Superior temporal gyrus (tissue), 1 donor: ENCODE measurements at regions not wholly inside any gene's neighbourhood (a gene's known extent, or its start where the extent isn't known, plus 50 kb on each side); places are given as distances from the start of the nearest gene placed in this dataset.
A peak's percentile ranks its signal among the peaks of the same experiment; 100 is the strongest.

Experiments
- DNase-seq: peaks from one replicate; pipeline ENCODE4 v3.0.0-alpha.2; 2016; ENCODE audit errors: extremely low spot score

- no peak for DNase-seq
Measured at GRCh38 chr5:147168578-147169327, 66.1 kb upstream of the STK32A start.

GRCh38 chr5:147169399-147169798, 65.4 kb upstream of the STK32A start:
- no peak for DNase-seq

- no peak for DNase-seq
Measured at GRCh38 chr5:147169901-147170300, 64.9 kb upstream of the STK32A start.

DNA sequence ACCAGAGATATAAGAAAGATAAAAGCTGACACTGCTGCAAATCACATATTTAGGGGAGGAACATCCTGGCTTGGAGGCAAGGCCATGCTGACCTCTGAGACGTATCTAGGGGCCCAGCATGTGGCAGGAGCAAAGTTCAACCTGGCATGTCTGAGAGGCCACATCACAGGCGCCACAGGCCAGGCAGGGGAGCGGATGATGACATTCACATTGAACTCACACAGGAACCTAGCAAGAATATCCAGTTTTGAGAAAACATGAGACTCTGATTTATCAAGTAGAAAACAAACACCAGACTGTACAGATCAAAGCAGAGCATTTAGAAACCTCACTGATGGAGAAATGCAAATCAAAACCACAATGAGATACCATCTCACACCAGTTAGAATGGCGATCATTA, 64.2 kb upstream of the STK32A start:
- DNase-seq, result no peak

DNA sequence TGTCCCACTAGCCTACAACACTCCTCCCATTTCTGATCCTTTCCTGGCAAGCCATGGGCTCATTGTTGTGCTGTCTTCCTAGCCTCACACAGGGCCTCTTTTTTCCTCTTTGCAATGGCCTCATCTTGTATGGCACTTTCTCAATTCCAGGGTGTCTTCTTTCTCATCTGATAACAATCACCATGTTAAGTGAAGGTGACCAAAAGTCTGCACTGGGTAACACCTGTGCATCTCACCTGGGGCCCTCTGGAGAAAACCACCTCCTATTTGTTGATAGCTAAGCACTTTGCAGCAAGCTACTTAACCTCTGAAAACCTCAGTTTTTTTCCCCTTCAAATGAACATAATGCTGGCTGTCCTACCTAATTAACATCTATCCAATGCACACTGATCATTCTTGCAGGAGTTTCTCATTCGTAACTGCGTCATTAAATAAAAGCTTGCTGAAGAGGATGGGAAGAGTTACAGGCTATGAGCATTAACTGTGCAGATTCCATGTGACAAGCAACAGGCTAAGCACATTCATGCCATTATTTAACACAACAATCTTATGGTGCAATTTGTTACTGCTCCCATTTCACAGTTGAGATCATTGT, 60.1 kb upstream of the STK32A start:
- DNase-seq, result no peak

GRCh38 chr5:147175516-147176097, 59.2 kb upstream of the STK32A start:
- DNase-seq, result no peak

DNA sequence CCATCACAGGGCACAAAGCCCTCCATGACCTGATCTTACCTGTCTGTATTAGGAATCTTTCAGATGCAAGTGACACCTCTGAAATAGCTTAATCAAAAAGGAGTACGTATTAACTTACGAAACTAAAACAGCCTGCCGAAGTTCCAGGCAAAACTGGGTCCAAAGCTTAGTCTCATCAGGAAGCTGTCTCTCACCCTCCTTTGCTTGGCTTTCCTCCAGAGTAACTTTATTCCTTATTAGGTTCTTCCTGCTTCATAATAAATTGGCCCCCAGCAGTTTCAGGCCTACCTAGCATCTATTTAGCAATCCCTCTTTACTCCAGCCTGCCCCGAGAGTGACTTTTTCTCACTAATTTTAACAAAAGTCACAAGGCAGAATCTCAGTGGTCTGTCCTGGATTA, 58.4 kb upstream of the STK32A start:
- no peak for DNase-seq

DNA sequence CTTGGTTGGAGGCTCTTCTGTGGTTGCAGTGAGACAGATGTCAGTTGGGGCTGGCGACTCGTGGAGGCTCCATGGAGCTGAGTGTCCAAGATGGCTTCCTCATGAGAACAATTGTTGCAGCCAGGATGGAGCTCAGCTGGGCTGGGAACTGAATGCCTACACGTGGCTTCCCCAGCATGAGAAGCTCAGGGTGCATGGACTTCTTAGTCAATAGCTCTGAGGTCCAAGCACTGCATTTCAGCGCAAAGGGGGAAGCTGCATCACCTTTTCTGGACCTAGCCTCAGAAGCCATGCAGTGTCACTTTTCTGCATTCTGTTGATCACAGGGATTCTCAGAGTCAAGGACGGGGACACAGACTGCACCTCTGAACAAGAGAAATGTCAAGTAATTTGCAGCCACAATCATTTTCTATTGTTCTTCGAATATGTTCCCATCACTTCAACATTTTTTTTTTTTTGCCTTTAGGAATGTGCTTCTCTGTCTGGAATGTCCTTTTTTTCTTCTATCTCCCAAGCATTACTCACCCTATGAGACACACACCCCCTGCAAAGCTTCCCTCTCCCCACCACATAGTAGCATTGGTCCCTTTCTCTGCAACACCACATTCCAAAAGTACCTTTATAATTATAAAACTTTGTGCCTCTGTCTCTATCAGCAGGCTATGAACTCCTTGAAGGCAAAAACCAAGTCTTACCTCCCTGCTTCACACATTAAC, 57.5 kb upstream of the STK32A start:
- DNase-seq, result no peak

- DNase-seq, result peak; percentile 41
Measured at GRCh38 chr5:147179562-147180147, 55.2 kb upstream of the STK32A start.

GRCh38 chr5:147180751-147181150, 54.1 kb upstream of the STK32A start:
- no peak for DNase-seq
